ENCODE measurements at regions not wholly inside any gene's neighbourhood (a gene's known extent, or its start where the extent isn't known, plus 50 kb on each side); places are given as distances from the start of the nearest gene placed in this dataset.

DNA sequence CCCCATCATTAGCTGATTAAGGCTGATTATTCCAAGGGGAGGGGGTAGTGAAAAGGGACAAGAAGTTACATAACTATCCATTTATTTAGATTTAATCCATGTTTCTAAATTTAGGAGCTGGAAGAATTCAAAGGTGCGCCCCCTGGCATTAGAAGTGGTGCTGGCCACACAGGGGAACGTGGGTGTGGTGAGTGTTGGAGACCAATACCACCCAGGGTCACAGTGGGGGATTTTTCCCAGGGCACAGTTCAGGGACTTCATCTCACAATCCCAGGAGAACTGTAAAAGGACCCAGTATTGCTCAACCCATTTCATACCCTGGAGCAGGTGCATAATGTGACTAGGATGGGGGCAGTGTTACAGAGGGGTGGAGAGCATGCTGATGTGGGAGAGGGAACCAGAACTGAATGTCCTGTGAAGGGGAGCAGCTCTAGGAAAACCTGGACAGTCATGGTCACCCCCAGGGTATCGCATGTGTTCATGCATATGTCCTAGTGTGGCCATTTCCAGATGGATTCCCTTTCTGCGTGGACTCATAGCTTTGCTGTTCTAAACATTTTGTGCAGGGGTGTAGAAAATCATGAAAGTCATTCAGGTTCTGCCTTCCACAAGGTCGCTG is 110.3 kb downstream of the LSM3 start:
- DNase-seq, result no peak

- DNase-seq, result no peak
Measured at GRCh38 chr3:14289590-14290461, 111.2 kb downstream of the LSM3 start.

- no peak for DNase-seq
Measured at GRCh38 chr3:14290631-14291385, 111.6 kb upstream of the SLC6A6 start.

DNA sequence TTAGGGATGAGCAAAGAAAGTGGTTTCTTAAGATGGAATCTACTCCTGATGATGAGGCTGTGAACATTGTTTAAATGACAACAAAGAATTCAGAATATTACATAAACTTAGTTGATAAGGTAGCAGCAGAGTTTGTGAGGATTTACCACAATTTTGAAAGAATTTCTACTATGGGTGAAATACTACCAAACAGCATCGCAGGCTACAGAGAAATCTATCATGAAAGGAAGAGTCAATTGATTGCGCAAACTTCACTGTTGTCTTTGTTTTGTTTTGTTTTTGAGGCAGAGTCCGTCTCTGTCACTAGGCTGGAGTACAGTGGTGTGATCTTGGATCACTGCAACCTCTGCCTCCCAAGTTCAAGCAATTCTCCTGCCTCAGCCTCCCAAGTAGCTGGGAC is 107.4 kb upstream of the SLC6A6 start:
- DNase-seq, result no peak

GRCh38 chr3:14295801-14296200 is 106.6 kb upstream of the SLC6A6 start:
- no peak for DNase-seq

DNA sequence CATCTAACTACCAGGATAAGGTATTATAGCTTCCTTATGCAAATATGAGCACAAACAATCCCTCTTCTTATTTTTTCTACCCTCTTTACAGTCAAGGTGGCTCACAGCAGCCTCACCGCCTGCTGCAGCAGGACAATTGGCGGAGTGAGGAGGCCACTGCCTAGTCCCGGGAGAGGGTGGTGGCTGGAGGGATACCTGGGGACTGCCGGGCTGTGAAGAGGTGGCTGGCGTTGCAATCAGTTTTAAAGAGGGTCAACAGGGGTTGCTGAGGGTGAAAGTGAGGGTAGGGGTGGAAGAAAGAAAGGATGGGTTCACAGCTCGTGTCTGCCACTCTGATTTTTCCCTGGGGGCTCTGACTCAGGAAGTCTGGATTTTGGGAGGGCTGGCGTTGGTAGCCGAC is 105.1 kb upstream of the SLC6A6 start:
- DNase-seq, result no peak

- DNase-seq, result no peak
Measured at GRCh38 chr3:14297784-14298236, 104.6 kb upstream of the SLC6A6 start.

GRCh38 chr3:14298442-14298841 is 104.0 kb upstream of the SLC6A6 start:
- DNase-seq, result no peak

DNA sequence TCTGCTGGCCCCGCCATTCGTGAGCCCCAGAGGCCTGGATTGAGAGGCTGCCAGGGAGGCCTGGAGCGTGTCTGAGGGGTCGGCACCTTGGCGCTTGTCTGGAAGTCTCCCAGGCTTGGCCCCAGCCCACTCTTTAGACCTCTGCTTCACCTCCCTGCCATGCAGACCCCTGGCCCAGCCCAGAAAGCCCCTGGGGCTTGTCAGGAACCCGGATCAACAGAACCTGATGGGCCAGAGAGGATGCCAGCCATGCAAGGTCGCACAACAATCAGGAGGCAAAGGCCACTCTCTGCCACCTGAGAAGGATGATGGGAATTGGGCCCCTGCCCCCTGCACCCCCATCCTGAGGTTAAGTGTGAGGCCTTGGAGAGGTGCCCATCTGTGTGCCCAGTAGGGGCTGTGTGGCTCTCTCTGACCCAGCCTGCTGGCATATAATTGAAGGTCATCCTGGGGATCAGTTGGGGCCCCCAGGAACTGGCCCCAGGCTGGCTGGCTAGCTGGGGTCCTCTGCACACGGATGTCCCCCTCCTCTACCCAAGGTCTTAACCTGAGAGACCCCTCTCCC is 103.3 kb upstream of the SLC6A6 start:
- no peak for DNase-seq

GRCh38 chr3:14299767-14300166 is 102.6 kb upstream of the SLC6A6 start:
- no peak for DNase-seq

- DNase-seq, result no peak
Measured at GRCh38 chr3:14300721-14301399, 101.5 kb upstream of the SLC6A6 start.

DNA sequence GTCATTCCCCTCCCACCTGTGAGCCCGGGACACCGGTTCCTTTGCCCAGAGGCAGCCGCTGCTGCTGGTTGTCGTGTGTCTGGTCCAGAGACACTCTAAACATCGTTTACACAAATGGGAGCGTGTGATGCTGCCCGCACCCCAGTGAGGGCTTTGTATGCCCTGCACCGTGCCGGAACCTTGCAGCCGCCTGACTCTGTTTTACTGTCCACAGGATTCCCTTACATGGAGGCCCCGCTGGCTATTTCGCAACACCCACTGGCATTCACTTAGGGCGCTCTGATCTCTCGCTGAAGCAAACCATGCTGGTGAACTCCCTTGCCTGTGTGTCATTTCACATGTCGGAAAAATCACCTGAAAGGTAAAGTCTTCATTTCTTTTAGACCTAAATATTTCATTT is 100.8 kb upstream of the SLC6A6 start:
- no peak for DNase-seq

DNA sequence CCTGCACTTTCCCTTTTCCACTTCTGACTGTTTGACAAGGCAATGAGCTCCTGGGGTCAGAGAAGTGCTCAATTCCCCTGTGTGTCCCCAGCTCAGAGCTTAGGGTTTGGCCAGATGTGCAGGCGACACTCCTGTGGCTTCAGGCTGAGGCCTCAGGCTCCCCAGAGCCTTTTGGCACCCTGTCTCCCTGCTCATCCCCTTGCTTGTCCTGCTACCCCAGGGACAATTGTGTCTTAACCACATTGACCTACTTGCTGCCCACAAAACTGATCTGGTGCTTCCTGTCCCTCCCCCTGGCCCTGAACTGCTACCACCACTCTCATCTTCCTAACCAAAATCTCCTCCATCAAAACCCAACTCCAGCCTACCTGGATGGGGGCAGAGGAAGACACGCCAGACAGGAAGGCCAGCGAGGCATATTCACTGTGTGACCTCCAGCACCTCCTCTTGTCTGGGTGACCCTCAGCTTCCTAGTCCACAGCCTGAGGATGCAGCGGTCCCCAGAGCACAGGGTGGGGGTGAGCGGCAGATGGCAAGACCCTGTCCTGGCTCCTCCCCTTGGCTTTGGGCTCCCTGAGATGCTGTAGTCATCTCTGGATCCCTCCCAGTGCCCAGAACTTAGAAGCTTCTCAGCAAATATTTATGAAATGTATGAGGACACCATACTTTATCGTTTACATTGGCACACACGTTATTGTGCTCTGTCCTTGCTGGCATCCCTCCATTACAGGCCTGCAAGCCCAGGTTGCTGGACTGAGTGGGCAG is 98.9 kb upstream of the SLC6A6 start:
- DNase-seq, result no peak

DNA sequence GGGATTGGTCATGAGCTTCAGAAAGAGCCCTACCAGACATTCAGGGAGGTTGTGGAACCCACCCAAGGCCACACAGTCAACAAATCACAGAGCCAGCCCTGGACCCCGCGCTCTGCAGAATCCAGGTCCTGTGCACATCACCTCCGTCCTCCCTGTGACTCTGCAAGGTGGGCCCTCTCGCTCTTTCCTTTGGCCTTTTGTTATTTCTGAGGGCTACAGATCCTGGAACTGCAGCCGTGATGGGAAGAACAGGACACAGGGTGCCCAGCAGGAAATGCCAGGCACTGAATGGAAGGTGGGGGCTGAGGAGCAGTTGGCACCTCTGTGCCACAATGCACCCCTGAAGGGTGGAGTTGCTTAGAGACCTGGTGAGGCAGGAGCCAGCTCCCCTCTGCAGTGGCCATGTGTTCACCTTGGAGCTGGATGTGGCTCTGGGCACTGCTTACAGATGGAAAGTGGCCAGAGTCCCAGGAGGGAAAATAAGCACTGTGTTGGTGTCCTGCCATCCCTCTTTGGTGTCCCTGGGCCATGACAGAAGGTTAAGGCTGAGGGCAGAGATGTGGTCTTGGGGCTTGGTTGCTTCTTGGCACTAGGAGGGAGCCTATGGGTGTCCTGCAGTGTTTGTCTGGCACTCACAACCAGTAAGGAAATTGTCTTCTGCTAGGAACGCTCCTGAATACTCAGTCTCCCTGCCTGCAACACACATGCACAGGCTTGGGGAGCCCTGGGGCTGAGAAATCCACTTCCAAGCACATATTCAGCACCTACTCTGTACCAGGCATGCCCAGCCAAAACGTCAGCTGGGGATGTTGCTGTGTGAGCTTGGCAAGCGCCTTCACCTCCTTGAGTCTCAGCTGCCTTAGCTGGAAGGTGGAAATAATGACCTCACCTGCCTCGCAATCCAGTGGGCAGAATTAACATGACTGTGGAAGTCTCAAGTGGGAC is 98.0 kb upstream of the SLC6A6 start:
- no peak for DNase-seq

- DNase-seq, result no peak
Measured at GRCh38 chr3:14305324-14305723, 97.1 kb upstream of the SLC6A6 start.

DNA sequence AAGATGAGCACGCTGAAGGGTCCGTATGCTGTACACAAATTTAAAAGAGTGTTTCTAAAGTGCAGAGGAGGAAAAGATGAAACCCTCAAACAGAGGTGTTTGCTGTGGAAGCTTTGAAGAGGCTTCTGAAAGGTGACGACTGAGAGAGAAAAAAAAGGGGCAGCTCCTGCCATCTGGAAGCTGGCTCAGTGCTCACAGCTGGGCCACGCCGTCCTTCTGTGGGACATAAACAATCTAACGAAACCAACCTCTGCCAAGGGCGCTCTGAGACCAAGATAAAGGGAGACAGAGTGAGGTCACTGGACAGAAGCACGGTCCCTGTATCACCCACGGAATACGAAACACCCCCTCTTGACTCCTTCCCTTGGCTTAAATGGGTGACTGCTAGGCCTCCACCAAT is 96.3 kb upstream of the SLC6A6 start:
- no peak for DNase-seq

DNA sequence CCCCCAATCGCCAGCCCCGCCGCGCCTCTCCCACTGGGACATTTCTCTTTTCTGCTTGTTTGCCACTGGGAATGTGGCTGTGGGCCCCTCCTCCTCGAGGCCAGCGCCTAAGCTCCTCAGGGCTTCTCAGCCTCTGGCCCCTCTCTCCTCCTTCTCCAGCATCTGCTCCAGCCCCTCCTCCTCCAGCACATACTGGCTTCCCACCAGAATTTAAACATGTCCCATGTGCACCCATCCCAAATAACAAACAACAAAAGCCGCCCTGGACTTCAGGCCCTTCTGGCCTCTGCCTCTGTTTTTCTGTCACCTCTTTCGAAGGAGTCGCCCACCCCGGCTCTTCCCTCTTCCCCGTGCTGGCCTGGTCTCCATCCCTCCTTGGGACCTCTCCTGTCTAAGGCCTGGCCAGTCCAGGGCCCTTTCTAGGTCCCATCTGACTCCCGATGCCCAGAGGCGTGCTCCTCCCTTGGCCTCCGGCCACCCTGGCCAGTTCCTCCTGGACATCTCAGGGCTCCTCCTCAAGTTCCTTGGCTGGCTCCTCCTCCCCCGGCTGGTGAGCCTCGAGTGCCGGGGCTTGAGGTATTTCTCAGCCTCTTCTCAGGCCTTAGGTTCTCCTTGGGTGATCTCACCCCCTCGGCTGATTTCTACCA is 94.6 kb upstream of the SLC6A6 start:
- no peak for DNase-seq

DNA sequence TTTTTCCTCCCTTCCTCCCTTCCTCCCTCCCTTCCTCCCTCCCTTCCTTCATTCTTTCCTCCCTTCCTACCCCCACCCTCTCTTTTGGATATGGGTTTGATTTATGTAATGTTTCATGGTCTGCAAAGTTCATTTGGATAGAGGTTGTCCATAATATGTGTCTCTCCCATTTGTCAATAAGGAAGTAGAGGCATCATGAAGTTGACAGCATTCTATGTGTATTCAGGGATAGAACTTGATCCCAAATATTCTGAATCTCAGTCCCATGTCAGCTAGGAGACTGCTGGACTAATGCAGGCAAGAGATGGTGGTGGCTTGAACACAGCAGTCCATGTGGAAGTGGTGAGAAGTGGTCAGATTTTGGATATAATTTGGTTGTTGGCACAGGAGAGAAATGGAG is 90.7 kb upstream of the SLC6A6 start:
- DNase-seq, result no peak

DNA sequence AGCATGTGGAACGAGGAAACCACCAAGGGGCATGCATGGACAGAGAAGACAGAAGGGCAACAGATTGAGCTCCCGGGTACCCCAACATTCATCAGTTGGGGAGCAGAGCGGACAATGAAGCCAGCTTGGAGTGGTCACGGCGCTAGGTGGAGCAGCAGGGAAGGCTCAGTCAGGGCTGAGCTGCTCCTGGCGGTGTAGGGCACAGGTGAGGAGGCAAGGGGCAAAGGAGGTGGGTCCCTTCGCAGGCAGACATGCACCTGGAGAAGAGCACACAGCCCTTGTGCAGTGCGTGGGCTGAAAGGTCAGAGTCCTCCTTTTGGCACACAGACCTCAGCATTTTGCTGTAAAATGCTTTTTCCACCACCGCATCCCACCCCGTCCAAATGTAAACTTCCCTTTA is 90.0 kb upstream of the SLC6A6 start:
- DNase-seq, result no peak

DNA sequence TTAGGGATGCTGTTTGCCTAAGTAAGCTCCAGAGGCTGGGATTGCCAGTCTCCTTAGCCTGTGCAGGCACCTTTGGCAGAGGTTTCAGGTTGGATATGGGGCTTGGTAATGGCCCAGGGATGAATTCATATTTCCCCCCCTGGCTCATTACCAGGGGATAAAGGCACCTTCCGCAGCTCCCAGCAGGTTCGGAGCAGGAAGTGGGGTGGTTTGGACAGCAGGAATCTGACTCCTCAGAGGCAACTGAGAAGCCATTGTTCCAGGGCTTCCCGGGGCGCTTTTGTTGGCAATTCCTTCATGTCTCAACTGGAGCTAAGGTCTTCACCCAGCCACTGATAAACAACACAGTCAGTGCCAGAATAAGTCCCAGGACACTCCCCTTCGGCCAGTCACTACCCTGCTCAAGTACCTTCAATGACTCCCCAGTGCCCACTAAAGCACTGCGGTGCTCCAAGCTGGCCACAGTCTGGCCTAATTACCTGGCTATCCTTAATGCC is 85.3 kb upstream of the SLC6A6 start:
- DNase-seq, result no peak

All from activated gamma-delta T cell (primary cell).